ENCODE measurements at regions not wholly inside any gene's neighbourhood (a gene's known extent, or its start where the extent isn't known, plus 50 kb on each side); places are given as distances from the start of the nearest gene placed in this dataset.

DNA sequence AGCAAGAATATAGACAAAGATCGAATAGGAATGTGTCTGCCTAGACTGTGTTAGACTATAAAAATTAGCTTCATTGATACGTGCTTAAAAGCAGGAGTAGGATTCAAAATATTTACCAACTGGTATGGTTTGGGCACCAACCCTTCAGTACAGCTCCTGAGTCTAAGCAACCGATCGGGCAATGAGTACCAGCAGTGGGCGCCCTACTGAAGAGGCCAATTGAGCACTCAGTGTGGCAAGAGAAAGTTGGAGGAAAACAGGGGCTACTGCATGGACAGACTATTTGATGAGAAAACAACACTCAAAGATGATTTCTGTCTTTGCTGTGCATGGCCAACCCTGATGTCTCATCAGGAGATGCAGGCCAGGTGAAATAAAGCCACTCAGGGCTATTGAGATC is 176.0 kb upstream of the NWD2 start:
- no peak overlapping the region for H3K4me3 ChIP-seq
- no peaks in the 10 kb centered on the region for H3K27me3 ChIP-seq
- ATAC-seq (ENCODE audit: low FRiP score in 2 of 2): no peak
- WGBS, 2 donors: 47 to 52% methylated on average over 5 of the region's 5 CpGs
- no peaks in the 10 kb centered on the region for H3K36me3 ChIP-seq
- no peak overlapping the region for H3K27ac ChIP-seq
- TF ChIP-seq, protein P1, sequence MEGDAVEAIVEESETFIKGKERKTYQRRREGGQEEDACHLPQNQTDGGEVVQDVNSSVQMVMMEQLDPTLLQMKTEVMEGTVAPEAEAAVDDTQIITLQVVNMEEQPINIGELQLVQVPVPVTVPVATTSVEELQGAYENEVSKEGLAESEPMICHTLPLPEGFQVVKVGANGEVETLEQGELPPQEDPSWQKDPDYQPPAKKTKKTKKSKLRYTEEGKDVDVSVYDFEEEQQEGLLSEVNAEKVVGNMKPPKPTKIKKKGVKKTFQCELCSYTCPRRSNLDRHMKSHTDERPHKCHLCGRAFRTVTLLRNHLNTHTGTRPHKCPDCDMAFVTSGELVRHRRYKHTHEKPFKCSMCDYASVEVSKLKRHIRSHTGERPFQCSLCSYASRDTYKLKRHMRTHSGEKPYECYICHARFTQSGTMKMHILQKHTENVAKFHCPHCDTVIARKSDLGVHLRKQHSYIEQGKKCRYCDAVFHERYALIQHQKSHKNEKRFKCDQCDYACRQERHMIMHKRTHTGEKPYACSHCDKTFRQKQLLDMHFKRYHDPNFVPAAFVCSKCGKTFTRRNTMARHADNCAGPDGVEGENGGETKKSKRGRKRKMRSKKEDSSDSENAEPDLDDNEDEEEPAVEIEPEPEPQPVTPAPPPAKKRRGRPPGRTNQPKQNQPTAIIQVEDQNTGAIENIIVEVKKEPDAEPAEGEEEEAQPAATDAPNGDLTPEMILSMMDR (IDR thresholded peaks at IDR 0.05): no peak
- no peak for TF ChIP-seq POLR2A (IDR thresholded peaks at IDR 0.05)
- no peak for TF ChIP-seq EP300 (IDR thresholded peaks at IDR 0.05)
- no peak for TF ChIP-seq POLR2AphosphoS5 (IDR thresholded peaks at IDR 0.05)
- no peaks in the 10 kb centered on the region for H3K9me3 ChIP-seq
- H3K4me1 ChIP-seq: no peaks in the 10 kb centered on the region
- no peak for DNase-seq

DNA sequence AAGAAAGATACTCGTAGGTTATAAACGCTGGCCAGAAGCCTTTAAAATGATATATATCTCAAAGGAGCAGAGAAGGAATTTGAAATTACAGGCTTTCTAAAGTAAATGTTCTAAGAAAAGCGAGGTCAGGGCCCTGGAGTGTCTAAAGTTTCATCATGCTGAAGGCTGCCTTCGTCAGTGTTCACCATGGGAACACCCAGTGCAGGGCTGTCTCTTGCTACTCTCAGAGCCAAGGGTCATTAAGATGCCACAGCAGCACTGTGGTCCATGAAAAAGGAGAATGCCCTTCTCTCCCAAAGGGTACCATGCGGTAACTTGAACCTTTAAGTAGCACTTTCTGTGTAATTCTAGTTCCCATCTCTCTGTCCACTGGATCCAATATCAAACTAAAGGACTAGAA is 174.5 kb upstream of the NWD2 start:
- H3K4me3 ChIP-seq: no peak overlapping the region
- 73 to 74% methylated on average over 5 of the region's 5 CpGs for WGBS, 2 donors
- DNase-seq (no peak), ATAC-seq (ENCODE audit: low FRiP score in 2 of 2) (no peak)
- no peaks in the 10 kb centered on the region for H3K4me1 ChIP-seq
- H3K36me3 ChIP-seq: no peaks in the 10 kb centered on the region
- no peaks in the 10 kb centered on the region for H3K9me3 ChIP-seq
- no peak overlapping the region for H3K27ac ChIP-seq
- no peak for TF ChIP-seq POLR2AphosphoS5 (IDR thresholded peaks at IDR 0.05)
- TF ChIP-seq POLR2A (IDR thresholded peaks at IDR 0.05): no peak
- no peak for TF ChIP-seq EP300 (IDR thresholded peaks at IDR 0.05)
- TF ChIP-seq, protein P1 (IDR thresholded peaks at IDR 0.05): no peak
- no peaks in the 10 kb centered on the region for H3K27me3 ChIP-seq

DNA sequence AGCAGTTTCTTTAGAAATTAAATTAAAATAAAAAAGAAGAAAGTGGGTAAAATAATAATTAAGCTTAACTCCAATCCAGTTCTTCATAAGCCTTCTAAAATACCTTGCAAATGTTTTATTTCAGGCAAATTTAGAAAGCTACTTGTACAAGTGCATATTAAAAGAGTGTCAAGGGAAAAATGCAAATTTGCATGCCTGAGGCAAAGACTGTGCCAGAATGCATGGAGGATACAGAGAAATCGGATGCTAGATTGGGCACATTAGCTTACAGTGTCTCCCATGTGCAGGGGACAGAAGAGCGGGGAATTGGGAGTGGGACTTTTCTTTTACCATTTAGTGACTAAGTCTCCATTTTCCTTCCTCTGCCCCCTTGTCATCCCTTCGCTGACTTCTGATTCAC is 173.0 kb upstream of the NWD2 start:
- ATAC-seq (ENCODE audit: low FRiP score in 2 of 2) (no peak), DNase-seq (no peak)
- no peaks in the 10 kb centered on the region for H3K4me1 ChIP-seq
- TF ChIP-seq, protein P1 (IDR thresholded peaks at IDR 0.05): no peak
- TF ChIP-seq POLR2A (IDR thresholded peaks at IDR 0.05) (no peak), EP300 (IDR thresholded peaks at IDR 0.05) (no peak), POLR2AphosphoS5 (IDR thresholded peaks at IDR 0.05) (no peak)
- no peaks in the 10 kb centered on the region for H3K36me3 ChIP-seq
- H3K27ac ChIP-seq: no peak overlapping the region
- no peaks in the 10 kb centered on the region for H3K9me3 ChIP-seq
- no peaks in the 10 kb centered on the region for H3K27me3 ChIP-seq
- H3K4me3 ChIP-seq: no peak overlapping the region
- WGBS, 2 donors: 84% methylated on average over 3 of the region's 3 CpGs

DNA sequence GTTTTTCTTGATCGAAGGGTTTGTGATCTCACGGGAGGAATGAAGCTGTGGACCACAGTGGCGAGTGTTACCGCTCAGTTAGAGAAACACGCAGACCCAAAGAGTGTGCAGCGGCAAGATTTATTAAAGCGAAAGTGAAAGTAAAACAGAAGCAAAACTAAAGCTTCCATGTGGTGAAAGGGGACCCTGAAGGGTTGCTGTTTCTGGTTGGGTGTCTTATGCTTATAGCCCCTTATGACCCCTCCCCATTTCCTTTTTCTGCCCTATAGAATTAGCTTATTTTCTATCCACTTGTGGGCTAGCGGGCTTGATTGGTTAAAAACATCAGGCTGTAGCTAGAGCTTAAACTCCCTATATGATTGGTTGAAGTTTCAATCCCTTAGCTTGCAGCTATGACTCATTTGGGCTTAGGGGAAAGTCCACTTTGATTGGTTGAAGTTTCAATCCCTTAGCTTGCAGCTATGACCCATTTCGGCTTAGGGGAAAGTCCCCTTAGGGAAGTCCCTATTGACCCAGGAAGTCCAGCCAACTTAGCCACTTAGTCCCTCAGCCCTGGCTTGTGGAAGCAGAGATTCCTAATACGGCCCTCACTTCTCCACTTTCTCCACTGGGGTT is 171.2 kb upstream of the NWD2 start:
- WGBS, 2 donors: 92% methylated on average over 10 of the region's 10 CpGs
- Histone ChIP-seq H3K36me3 (no peaks in the 10 kb centered on the region), H3K27me3 (no peaks in the 10 kb centered on the region), H3K9me3 (no peaks in the 10 kb centered on the region), H3K4me3 (no peak overlapping the region), H3K27ac (no peak overlapping the region), H3K4me1 (no peaks in the 10 kb centered on the region)
- DNase-seq: no peak
- TF ChIP-seq, protein P1 (IDR thresholded peaks at IDR 0.05): no peak
- no peak for TF ChIP-seq EP300 (IDR thresholded peaks at IDR 0.05)
- no peak for TF ChIP-seq POLR2AphosphoS5 (IDR thresholded peaks at IDR 0.05)
- TF ChIP-seq POLR2A (IDR thresholded peaks at IDR 0.05): no peak
- no peak for ATAC-seq (ENCODE audit: low FRiP score in 2 of 2)

DNA sequence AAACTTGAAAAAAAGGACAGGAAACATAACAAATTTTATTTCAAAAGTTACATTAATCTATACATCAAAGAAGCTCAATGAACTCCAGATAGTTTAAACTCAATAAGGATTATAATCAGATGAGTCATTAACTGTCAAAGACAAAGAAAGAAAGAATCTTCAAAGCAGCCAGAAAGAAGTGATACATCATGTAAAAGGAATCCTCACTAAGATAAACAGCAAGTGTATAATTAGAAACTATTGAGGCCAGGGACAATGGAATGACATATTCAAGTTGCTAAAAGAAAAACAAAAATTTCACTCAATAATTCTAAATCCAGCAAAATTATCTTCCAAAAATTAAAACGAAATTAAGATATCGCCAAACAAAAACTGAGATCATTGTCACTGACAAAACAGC is 161.6 kb upstream of the NWD2 start:
- Histone ChIP-seq H3K9me3 (no peaks in the 10 kb centered on the region), H3K36me3 (no peaks in the 10 kb centered on the region), H3K4me3 (no peak overlapping the region), H3K27ac (no peak overlapping the region), H3K4me1 (no peaks in the 10 kb centered on the region), H3K27me3 (no peaks in the 10 kb centered on the region)
- ATAC-seq (ENCODE audit: low FRiP score in 2 of 2) (no peak), DNase-seq (no peak)
- WGBS, 2 donors: 92 to 93% methylated on average over 2 of the region's 2 CpGs
- TF ChIP-seq EP300 (IDR thresholded peaks at IDR 0.05) (no peak), POLR2A (IDR thresholded peaks at IDR 0.05) (no peak), POLR2AphosphoS5 (IDR thresholded peaks at IDR 0.05) (no peak)
